ENCODE measurements at regions not wholly inside any gene's neighbourhood (a gene's known extent, or its start where the extent isn't known, plus 50 kb on each side); places are given as distances from the start of the nearest gene placed in this dataset.

DNA sequence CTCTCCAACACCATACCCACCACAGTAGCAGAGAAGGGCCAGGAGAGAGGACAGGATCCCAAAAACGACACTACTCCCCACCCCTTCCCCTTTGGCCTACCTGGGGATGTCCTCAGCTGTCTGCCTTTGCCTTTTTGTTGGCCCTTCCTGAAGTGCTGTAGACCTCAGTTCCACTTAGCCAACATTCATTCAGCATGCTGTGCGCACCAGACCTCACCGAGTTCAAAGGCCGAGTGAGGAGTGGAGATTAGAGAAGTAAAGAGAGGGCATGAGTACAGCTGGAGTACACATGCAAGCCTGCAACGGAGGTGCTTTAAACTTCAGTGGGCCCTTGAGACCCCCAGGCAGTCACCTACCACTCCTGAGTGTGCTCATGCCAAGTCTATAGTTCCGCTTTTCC is 99.0 kb downstream of the TEX26 start:
- DNase-seq = no peak
- intact Hi-C loops (cut with DNase I) = no loop called here

DNA sequence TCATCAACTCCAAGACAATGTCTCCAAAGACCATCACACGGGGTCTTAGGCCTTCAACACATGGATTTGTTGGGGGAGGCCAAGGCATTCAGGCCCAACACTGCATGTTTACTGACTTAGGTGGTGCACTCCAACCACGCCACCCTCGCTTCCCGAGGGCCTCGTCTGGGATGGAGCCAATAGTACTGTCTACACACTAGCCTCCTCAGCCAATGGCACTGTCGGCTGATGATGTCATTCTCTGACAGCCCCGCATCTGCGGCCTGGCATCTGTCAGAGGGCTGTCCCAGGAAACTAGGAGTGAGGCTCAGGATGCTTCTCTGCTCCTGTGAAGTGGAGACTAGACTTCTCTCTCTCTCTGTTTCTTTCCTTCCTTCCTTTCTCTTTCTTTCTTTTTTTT is 96.6 kb downstream of the TEX26 start:
- no peak for DNase-seq
- intact Hi-C loops (cut with DNase I) = no loop called here

DNA sequence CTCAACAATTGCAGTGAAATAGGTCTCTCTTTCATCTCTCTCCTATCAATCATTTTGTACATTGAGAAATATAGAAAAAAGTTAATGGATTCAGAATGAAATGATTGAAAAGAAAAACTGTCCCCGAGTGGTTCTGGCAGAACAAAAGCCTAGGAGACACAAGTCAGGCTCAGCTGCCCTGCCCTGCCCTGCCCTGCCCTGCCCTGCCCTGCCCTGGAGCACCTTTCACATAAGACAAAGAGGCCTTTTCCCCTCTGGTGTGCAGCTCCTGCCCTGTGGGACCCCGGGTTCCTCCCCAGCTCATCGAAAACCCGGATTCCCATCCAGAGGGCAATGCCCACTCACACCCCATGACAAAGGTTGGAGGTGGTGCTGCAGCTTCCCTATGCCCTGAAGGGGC is 94.7 kb downstream of the TEX26 start:
- intact Hi-C loops (cut with DNase I) = no loop called here
- DNase-seq = no peak

Measured in posterior cingulate gyrus (tissue), 11 donors.